ENCODE measurements at regions not wholly inside any gene's neighbourhood (a gene's known extent, or its start where the extent isn't known, plus 50 kb on each side); places are given as distances from the start of the nearest gene placed in this dataset.

GRCh38 chr7:115252461-115252860 lies 330.6 kb downstream of the MDFIC start:
- TF ChIP-seq CTCF (conservative IDR thresholded peaks at IDR 0.05; ENCODE audit: low read depth, low read length) (no peak), EZH2 (IDR thresholded peaks at IDR 0.05; ENCODE audit: borderline replicate concordance, low read depth, low read length, poor library complexity, severe bottlenecking) (no peak)

Measured in A673 (cell line).